ENCODE measurements at regions not wholly inside any gene's neighbourhood (a gene's known extent, or its start where the extent isn't known, plus 50 kb on each side); places are given as distances from the start of the nearest gene placed in this dataset.

DNA sequence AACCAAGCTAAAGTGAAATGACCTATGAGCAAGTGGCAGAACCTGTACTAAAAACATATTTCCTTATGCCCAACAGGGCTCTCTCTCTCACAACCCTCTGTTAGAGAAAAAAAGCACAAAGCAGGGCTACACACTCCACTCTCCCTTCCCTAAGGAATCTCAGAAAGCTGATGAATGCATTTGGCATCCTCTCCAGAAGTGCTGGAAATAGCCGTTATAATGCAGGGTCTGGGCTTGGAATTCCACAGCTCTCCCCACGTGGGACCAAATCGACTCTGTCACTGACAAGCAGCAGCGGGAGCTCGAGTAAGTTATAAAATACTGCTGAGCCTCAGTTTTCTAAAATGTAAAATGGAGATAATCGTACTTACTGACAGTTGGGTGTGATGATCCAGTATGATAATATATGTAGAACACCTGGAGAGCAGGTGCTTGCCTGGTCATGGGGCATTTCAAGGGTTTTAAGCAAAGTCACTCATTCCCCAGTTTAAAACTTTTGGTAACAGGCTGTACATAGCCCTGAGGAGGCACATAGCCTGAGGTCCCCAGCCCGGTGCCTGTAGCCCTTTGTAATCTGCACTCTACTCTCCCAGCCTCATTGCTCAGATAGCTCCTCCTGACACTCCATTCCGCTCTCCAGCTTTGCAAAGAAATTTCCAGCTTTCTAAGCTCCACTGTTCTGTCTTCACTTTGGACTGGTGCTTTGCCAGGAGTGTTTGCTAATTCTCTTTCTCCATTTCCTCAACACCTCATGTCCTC lies 175.6 kb upstream of the DAB1 start:
- TF ChIP-seq, protein P1, sequence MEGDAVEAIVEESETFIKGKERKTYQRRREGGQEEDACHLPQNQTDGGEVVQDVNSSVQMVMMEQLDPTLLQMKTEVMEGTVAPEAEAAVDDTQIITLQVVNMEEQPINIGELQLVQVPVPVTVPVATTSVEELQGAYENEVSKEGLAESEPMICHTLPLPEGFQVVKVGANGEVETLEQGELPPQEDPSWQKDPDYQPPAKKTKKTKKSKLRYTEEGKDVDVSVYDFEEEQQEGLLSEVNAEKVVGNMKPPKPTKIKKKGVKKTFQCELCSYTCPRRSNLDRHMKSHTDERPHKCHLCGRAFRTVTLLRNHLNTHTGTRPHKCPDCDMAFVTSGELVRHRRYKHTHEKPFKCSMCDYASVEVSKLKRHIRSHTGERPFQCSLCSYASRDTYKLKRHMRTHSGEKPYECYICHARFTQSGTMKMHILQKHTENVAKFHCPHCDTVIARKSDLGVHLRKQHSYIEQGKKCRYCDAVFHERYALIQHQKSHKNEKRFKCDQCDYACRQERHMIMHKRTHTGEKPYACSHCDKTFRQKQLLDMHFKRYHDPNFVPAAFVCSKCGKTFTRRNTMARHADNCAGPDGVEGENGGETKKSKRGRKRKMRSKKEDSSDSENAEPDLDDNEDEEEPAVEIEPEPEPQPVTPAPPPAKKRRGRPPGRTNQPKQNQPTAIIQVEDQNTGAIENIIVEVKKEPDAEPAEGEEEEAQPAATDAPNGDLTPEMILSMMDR (conservative IDR thresholded peaks at IDR 0.05; ENCODE audit: low read depth, low read length): no peak
- no peak for TF ChIP-seq EZH2 (IDR thresholded peaks at IDR 0.05; ENCODE audit: borderline replicate concordance, low read depth, low read length, poor library complexity, severe bottlenecking)
